NT2/D1 (cell line): ENCODE measurements at regions not wholly inside any gene's neighbourhood (a gene's known extent, or its start where the extent isn't known, plus 50 kb on each side); places are given as distances from the start of the nearest gene placed in this dataset.

Experiments used
- SUZ12 ChIP-seq: IDR thresholded peaks from 2 replicates; pipeline ENCODE4 v1.6.1; 2011; ENCODE audit not compliant: insufficient read length, insufficient read depth; ENCODE audit errors: extremely low read depth
- YY1 ChIP-seq: IDR thresholded peaks from 2 replicates; pipeline ENCODE4 v1.6.1; 2011; ENCODE audit not compliant: insufficient read length, insufficient read depth
- ZNF274 ChIP-seq: IDR thresholded peaks from 2 replicates; pipeline ENCODE4 v1.6.1; 2011; ENCODE audit warnings: mild to moderate bottlenecking, low read depth, low read length

- TF ChIP-seq SUZ12 (no peak), YY1 (no peak), ZNF274 (no peak)
Observed at GRCh38 chr22:48488149-48488551, 1339.5 kb downstream of the BRD1 start.
